ENCODE measurements at regions not wholly inside any gene's neighbourhood (a gene's known extent, or its start where the extent isn't known, plus 50 kb on each side); places are given as distances from the start of the nearest gene placed in this dataset.
A peak's percentile ranks its signal among the peaks of the same experiment; 100 is the strongest.

DNA sequence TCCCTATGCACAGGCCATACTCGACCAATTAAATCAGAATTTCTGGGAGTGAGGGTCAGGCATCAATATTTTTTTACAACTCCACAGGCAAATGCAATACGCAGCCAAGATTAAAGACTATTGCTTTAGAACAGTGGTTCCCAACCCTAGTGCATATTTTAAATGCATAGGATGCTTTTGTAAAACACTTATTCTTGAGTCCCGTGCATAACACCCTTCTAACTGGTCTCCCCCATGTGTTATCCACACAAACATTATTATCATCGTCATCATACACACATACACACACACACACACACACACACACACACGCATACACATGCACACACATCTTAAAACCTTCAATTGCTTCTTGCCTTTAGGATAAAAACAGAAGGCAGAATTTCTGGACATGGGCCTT lies 145.0 kb upstream of the PELI1 start:
- peaks cover 4% of the 10 kb centered on the region for H3K9me3 Mint-ChIP-seq
- H3K27ac Mint-ChIP-seq: no peak overlapping the region
- H3K36me3 Mint-ChIP-seq (ENCODE audit: low read depth): no peaks in the 10 kb centered on the region
- H3K4me3 Mint-ChIP-seq: no peak overlapping the region
- peaks cover 2% of the 10 kb centered on the region for H3K27me3 Mint-ChIP-seq
- intact Hi-C loops (cut with micrococcal nuclease): no loop called here
- no peaks in the 10 kb centered on the region for H3K4me1 Mint-ChIP-seq
- DNase-seq: no peak

DNA sequence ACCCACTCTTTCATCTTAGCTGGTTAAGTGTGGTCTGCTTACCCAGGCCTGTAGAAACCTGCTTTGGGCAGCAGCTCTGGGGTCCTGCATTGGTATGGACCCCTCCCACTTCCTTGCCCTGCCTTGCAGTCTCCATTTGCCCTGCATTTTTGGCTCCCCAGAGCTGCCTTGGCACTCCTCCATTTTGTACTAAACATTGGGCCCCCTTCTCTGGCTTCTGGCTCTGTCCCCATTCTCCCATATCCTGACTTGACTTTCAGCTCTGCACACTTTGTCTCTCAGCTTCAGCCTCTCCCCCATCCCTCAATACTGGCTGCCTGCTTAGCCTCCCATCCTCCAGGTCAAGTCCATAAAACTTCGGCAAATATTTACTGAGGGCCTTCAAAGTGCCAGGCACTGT lies 145.5 kb upstream of the PELI1 start:
- Mint-ChIP-seq H3K36me3 (ENCODE audit: low read depth) (no peaks in the 10 kb centered on the region), H3K4me3 (no peak overlapping the region), H3K27me3 (peaks cover 2% of the 10 kb centered on the region), H3K4me1 (no peaks in the 10 kb centered on the region), H3K9me3 (peaks cover 4% of the 10 kb centered on the region), H3K27ac (no peak overlapping the region)
- DNase-seq: no peak
- intact Hi-C loops (cut with micrococcal nuclease): no loop called here

DNA sequence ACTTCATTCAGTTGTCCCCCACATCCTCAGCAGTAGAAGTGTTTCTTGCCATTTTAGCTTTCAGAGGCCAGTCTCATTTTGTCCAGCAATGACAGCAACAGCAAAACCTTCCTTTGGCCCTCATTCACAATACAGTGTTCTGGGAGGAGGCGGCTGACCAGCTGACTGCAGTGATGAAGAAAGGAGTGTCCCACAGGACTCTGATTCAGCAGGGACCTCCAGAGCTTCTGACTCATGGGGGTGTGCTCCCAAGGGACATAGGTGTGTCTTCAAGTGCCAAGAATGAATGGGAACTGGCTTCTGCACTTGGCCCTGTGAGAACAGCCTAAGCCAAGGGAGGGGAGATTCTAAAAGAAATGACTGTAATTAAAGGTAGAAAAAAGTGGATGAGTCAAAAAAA lies 147.0 kb upstream of the PELI1 start:
- intact Hi-C loops (cut with micrococcal nuclease): no loop called here
- no peak for DNase-seq
- no peak overlapping the region for H3K4me3 Mint-ChIP-seq
- H3K27ac Mint-ChIP-seq: no peak overlapping the region
- H3K4me1 Mint-ChIP-seq: peaks cover 12% of the 10 kb centered on the region
- peaks cover 3% of the 10 kb centered on the region for H3K27me3 Mint-ChIP-seq
- H3K9me3 Mint-ChIP-seq: peaks cover 9% of the 10 kb centered on the region
- H3K36me3 Mint-ChIP-seq (ENCODE audit: low read depth): no peaks in the 10 kb centered on the region

DNA sequence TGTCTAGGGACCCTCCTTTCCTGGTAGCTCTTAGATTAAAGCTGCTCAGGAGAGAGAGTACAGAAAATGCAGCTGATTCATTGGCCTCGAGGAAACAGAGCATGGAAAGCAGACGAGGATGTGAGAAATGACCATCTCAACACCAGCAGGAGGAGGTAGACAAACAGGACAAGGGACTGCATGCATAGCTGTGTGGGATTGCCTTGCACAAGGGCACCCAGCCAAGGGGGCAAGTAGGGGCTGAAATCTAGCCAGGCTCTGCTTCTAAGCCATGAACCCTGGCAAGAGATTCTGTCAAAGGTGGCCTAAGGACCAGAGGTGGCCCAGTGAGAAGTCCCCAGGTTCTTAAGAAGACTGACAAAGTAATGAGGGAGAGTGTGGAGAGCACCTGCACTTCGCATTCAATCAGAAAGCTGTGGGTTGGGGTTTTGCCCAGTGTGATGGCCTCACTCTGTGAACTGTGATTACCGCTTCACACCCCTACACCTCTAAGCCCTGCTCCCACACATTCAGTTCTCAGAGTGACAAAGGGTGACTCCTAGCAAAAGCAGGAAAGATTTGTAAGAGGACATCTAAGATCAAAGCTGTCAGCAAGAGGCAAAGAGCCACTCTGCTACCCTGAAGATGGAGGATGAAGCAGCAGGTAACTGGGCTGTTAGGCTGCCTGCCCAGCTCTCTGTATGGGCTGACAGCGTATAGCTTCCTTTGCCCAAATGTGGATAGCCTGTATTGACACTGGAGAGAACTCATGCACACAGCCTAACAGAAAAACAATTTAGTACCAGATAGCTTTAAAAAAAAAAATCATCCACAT lies 151.3 kb upstream of the PELI1 start:
- H3K27ac Mint-ChIP-seq: peak overlapping the region; percentile 82

DNA sequence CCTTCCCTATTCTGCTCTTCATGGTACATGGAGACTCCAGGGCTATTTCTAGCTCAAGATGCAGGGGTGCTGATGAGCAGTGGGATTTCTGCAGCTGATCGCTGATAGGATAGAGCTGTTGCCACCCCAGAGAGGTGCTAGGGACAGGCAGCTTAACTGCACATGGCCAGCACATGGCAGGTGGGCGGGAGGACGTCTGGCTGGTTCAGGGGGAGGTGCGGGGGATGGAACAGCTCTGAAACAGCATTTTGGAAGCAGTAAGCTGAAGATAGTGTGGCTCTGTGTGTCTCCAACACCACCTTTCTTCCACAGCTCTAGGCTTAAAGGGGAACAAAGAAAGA lies 151.9 kb upstream of the PELI1 start:
- peaks cover 19% of the 10 kb centered on the region for H3K4me1 Mint-ChIP-seq
- DNase-seq: no peak
- intact Hi-C loops (cut with micrococcal nuclease): no loop called here
- peaks cover 10% of the 10 kb centered on the region for H3K9me3 Mint-ChIP-seq
- H3K27me3 Mint-ChIP-seq: peaks cover 23% of the 10 kb centered on the region
- no peak overlapping the region for H3K4me3 Mint-ChIP-seq
- H3K27ac Mint-ChIP-seq: peak overlapping the region; percentile 82
- H3K36me3 Mint-ChIP-seq (ENCODE audit: low read depth): no peaks in the 10 kb centered on the region

More for the DNA sequence above, 151.3 kb upstream of the PELI1 start:
- intact Hi-C loops (cut with micrococcal nuclease): loop anchor here (1.0 kb wide), 4 partner anchors 30 to 194 kb away; partner anchors contain the start of gene PELI1
- no peak for DNase-seq
- H3K27me3 Mint-ChIP-seq: peaks cover 19% of the 10 kb centered on the region
- H3K4me3 Mint-ChIP-seq: peak overlapping the region; percentile 33
- H3K4me1 Mint-ChIP-seq: peaks cover 19% of the 10 kb centered on the region
- H3K9me3 Mint-ChIP-seq: peaks cover 10% of the 10 kb centered on the region
- H3K36me3 Mint-ChIP-seq (ENCODE audit: low read depth): no peaks in the 10 kb centered on the region

DNA sequence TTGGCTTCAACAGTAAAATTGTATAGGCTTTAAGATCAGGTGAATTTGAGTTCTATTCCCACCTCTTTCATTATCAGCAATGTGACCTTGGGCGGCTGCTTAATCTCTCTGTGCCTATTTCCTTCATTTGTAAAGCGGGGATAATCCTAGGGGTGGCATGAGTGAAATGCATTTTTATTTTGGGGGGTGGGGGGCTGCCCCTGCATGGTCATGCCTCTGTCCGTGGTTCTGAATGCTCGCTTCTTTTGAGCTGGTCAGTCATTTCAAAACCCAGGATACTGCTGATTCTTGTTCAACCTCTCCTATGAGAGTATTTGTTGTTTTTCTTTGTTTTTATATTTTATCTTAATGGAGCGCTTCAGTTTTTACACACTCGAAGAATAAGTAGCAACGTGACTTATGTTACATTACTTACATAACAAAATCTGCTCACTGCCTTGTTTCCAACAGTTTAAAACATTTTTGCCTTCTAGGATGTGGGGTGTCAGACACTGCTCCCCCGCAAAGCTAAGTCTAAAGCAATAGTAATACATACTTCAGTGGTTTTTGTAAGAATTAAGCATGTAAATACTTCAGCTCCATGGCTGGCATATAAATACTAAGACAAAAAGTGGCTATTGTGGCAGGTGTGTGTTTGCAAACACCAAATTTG lies 152.6 kb upstream of the PELI1 start:
- no peaks in the 10 kb centered on the region for H3K36me3 Mint-ChIP-seq (ENCODE audit: low read depth)
- no peak overlapping the region for H3K27ac Mint-ChIP-seq
- H3K4me1 Mint-ChIP-seq: peaks cover 19% of the 10 kb centered on the region
- intact Hi-C loops (cut with micrococcal nuclease): no loop called here
- no peak for DNase-seq
- H3K9me3 Mint-ChIP-seq: peaks cover 10% of the 10 kb centered on the region
- H3K27me3 Mint-ChIP-seq: peaks cover 25% of the 10 kb centered on the region
- H3K4me3 Mint-ChIP-seq: no peak overlapping the region

DNA sequence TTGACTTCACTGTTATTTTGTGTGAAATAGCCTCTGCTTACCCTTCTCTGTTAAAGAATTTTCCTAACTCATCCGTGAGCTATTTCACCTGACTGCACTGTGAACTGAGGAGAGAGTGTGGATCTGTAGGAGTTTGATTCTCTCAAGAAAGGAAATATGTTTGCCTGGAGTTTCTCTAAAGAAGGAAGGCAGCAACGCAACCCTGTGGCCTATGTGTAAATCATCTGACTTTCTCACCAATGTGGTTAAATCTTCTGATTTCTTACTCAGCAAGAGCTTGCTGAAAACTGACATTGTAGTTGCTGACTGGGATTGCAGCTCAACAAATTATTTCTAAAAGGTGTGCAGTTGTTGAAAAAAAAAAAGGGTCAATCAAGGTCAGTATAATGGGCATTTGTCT lies 153.9 kb upstream of the PELI1 start:
- Mint-ChIP-seq H3K27ac (no peak overlapping the region), H3K9me3 (peaks cover 10% of the 10 kb centered on the region), H3K27me3 (peaks cover 25% of the 10 kb centered on the region), H3K36me3 (ENCODE audit: low read depth) (no peaks in the 10 kb centered on the region), H3K4me3 (no peak overlapping the region), H3K4me1 (peaks cover 19% of the 10 kb centered on the region)
- intact Hi-C loops (cut with micrococcal nuclease): no loop called here
- DNase-seq: no peak

DNA sequence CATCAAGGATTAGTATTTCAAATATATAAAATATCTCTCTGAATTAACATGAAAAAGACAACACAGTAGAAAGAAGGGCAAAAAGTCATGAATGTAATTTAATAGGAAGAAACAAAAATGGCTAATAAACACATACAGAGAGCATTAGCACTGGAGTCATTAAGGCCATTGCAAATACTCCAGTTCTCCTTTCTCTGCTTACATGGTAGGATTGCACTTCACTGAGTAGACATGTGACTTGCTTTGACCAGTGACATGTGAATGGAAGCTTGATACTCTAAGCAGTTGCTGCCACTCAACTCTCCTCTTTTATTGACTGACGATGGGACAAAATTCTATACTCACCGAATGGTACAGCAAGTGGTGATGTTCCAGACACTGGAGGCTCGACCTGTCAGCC lies 153.9 kb upstream of the LGALSL start:
- DNase-seq: no peak
- peaks cover 18% of the 10 kb centered on the region for H3K4me1 Mint-ChIP-seq
- H3K27ac Mint-ChIP-seq: no peak overlapping the region
- H3K4me3 Mint-ChIP-seq: no peak overlapping the region
- H3K9me3 Mint-ChIP-seq: peaks cover 10% of the 10 kb centered on the region
- peaks cover 25% of the 10 kb centered on the region for H3K27me3 Mint-ChIP-seq
- no peaks in the 10 kb centered on the region for H3K36me3 Mint-ChIP-seq (ENCODE audit: low read depth)
- intact Hi-C loops (cut with micrococcal nuclease): no loop called here

DNA sequence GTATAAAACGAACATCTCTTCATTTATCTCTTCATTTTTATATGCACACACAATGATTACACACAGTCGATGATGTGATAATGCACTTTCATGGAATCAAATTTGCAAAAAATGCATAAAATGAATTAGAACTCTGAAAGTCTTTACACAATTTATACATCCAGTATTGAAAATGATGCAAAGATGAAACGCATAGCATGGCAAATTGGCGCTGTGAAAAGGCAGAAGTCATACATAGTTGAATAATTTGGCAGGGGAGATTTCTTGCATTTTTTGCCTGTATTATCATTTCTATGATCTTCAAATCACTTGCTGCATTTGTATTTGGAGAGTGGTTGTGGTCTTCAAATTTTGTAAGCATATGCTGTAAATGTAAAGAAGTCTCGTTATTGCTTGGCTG lies 150.7 kb upstream of the LGALSL start:
- peak; percentile 27 for DNase-seq
- H3K36me3 Mint-ChIP-seq (ENCODE audit: low read depth): no peaks in the 10 kb centered on the region
- H3K27ac Mint-ChIP-seq: no peak overlapping the region
- H3K27me3 Mint-ChIP-seq: peaks cover 33% of the 10 kb centered on the region
- intact Hi-C loops (cut with micrococcal nuclease): no loop called here
- H3K4me3 Mint-ChIP-seq: no peak overlapping the region
- peaks cover 2% of the 10 kb centered on the region for H3K4me1 Mint-ChIP-seq
- H3K9me3 Mint-ChIP-seq: peaks cover under 1% of the 10 kb centered on the region

DNA sequence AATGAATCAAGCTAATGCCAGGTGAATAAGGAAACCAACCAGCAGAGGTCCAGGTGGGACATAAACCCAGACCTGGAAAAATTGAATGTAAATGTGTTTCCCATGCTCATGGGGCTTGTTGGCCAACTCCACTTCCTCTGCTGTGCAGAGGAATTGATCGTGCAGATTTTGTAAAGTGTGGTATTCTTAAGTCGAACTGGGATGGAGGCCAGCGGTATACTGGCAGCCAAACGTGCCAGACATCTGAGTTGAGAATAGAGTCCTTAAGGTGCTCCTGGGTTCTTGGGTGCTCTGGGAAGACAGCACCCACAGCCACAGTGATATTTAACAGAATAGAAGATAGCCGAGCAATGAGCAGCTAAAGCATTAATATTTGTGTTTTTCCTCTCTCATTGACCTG lies 146.5 kb upstream of the LGALSL start:
- Mint-ChIP-seq H3K27me3 (peaks cover 15% of the 10 kb centered on the region), H3K4me3 (no peak overlapping the region), H3K9me3 (no peaks in the 10 kb centered on the region), H3K36me3 (ENCODE audit: low read depth) (no peaks in the 10 kb centered on the region), H3K27ac (no peak overlapping the region), H3K4me1 (no peaks in the 10 kb centered on the region)
- no peak for DNase-seq
- intact Hi-C loops (cut with micrococcal nuclease): no loop called here

DNA sequence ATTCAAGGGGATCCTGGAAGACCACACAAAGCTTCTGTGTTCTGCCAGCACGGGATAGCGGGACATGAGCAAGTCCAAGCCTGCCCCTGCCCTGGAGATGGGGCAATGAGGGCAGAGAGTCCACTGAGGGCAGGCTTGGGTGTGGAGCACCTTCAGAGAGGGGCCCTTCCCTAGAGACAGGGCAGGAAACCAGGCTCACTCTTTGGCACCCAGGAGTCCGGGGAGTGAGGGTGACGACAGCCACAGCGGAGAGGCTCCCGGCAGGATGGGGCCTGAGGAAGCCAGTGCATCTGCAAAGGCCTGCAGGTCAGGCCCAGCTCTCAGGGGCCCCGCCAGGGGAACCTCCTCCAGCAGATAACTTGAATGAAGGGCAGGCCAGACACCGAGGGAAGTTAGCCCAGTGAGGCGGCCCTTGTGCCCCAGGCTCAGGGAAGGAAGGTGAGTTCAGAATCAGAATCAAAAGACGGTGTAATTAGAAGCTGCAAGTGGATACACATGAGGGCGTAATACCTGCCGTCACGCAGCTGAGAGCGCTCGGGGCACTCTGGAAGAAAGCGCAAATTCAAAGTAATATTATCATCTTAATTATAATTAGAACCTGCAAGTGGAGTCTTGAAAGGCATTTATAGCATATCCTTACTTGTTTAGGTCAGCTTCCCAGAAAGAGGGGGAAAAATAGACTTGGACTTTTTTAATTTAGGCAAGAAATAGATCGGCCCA lies 142.6 kb upstream of the LGALSL start:
- intact Hi-C loops (cut with micrococcal nuclease): no loop called here
- Mint-ChIP-seq H3K9me3 (no peaks in the 10 kb centered on the region), H3K4me3 (no peak overlapping the region)

DNA sequence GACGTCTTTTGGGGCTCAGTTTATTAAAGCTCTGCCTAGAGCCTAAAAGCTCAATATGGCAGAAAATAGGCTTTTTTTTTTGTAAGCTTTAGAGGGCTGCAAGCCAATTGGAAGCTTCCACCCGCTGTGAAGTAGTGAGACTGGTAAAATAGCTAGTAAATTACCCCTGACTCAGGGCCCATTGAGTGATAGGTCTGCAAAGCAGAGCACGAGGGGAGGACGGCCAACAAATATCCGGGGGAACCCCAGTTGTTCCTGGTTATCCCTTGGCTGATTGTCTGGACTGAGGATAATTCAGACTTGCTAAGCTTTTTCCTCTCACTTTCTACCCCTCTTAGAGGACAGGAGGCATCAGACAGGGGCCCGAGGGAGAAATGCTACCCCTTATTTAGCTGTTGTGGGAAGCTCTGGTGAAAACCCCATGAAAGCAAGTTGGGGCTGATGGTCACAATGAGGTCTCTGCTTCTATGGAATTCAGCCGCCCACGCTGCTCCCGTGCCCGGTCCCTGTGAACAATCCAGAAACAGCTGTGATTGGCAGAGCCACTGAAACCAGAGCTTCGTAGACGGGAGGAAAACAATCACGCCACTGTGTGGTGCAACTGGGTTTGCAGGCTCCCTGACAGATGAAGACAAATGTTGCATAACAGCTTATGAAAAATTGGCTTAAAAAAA lies 141.9 kb upstream of the LGALSL start:
- H3K27me3 Mint-ChIP-seq: peaks cover 25% of the 10 kb centered on the region
- H3K27ac Mint-ChIP-seq: no peak overlapping the region
- H3K36me3 Mint-ChIP-seq (ENCODE audit: low read depth): no peaks in the 10 kb centered on the region
- no peak for DNase-seq
- no peaks in the 10 kb centered on the region for H3K9me3 Mint-ChIP-seq
- no peaks in the 10 kb centered on the region for H3K4me1 Mint-ChIP-seq
- intact Hi-C loops (cut with micrococcal nuclease): no loop called here
- H3K4me3 Mint-ChIP-seq: no peak overlapping the region

More for the DNA sequence above, 142.6 kb upstream of the LGALSL start:
- peaks cover 29% of the 10 kb centered on the region for H3K27me3 Mint-ChIP-seq
- no peaks in the 10 kb centered on the region for H3K4me1 Mint-ChIP-seq
- no peaks in the 10 kb centered on the region for H3K36me3 Mint-ChIP-seq (ENCODE audit: low read depth)
- DNase-seq: no peak
- no peak overlapping the region for H3K27ac Mint-ChIP-seq

DNA sequence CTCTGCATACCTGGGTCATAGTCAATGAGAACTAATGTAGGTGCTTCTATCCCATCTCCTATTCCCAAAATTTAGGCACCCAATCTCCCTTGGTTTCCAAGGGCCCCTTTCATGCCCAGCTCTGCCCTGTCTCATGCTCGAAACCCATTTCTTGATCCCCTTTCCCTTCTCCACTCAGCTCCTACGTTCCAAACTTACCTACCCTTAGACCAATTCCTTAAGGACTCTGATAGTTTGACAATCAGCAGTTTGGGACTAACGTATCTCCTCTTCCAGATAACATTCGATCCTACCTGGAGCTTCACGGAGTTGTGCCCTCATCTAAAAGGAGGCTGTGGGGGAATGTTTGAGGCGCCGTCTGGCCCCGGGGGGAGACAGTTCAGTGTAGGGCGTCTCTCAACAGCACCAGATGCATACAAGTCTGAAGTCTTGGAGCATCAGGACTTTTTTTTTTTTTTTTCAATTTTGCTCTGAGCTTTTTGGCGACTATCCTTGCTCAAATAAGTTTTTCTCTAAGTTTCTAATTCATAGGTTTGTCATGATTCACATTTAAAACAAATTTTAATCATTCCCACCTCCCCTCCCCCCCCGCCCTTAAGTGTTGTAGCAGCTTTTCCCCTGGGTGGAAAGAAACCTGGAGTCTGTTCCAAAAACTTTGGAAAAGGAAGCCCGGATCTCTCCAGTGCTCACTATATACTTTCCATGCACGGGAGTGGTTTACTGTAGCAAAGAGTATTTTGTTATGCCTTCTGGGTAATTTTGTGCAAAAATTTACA lies 141.2 kb upstream of the LGALSL start:
- Mint-ChIP-seq H3K27me3 (peaks cover 24% of the 10 kb centered on the region), H3K27ac (no peak overlapping the region), H3K9me3 (no peaks in the 10 kb centered on the region), H3K4me1 (no peaks in the 10 kb centered on the region), H3K4me3 (no peak overlapping the region), H3K36me3 (ENCODE audit: low read depth) (no peaks in the 10 kb centered on the region)
- intact Hi-C loops (cut with micrococcal nuclease): no loop called here
- peak; percentile 33 for DNase-seq

Data from activated CD4-positive, alpha-beta T cell treated with anti-CD3 and anti-CD28 coated beads, Interleukin-2, amount 10 ng/mL, durations not matched to agents 24 days and 14 days (primary cell).